Lower lobe of right lung (tissue), 2 donors: ENCODE measurements at regions not wholly inside any gene's neighbourhood (a gene's known extent, or its start where the extent isn't known, plus 50 kb on each side); places are given as distances from the start of the nearest gene placed in this dataset.
"Not testable (repeated sequence)": the region's sequence is repeated elsewhere in the genome, so short reads cannot be mapped to it uniquely, and the experiment has no call there.

Source experiments
- ATAC-seq, 2 donors: fragments of 200-7000 bp; cut with Tn5 transposase; one replicate each; pipeline ENCODE4 v1.9.1; 2020 to 2022; ENCODE audit warnings: mild to moderate bottlenecking in 2 of 2, moderate library complexity in 2 of 2
- DNase-seq: peaks from one replicate; pipeline ENCODE4 v3.0.0-alpha.2; 2020
- H3K27ac ChIP-seq: fragments of 200-600 bp; one replicate; pipeline ENCODE4 v1.8.0; 2022
- H3K27me3 ChIP-seq: fragments of 200-600 bp; one replicate; pipeline ENCODE4 v1.8.0; 2022; ENCODE audit warnings: low read depth
- H3K36me3 ChIP-seq: fragments of 200-600 bp; one replicate; pipeline ENCODE4 v1.8.0; 2022; ENCODE audit warnings: mild to moderate bottlenecking
- H3K4me1 ChIP-seq: fragments of 200-600 bp; one replicate; pipeline ENCODE4 v1.8.0; 2022
- H3K4me3 ChIP-seq: fragments of 200-600 bp; one replicate; pipeline ENCODE4 v1.8.0; 2022; ENCODE audit warnings: mild to moderate bottlenecking
- H3K9me3 ChIP-seq: fragments of 200-600 bp; one replicate; pipeline ENCODE4 v1.8.0; 2022
- CTCF ChIP-seq: fragments of 200-600 bp; IDR thresholded peaks from one replicate; pipeline ENCODE4 v1.8.0; 2022; ENCODE audit warnings: antibody characterized with exemption, mild to moderate bottlenecking
- intact Hi-C: fragments of 100-400 bp; cut with DNase I; formaldehyde crosslinking; loops from one replicate; pipeline ENCODE4 v1.11.0; 2022
- donor health status: DM: no; HTN: yes; CAD: no; lungs with severe emphysema.

- Histone ChIP-seq H3K4me3 (no peak overlapping the region), H3K4me1 (no peaks in the 10 kb centered on the region), H3K27ac (no peak overlapping the region), H3K36me3 (no peaks in the 10 kb centered on the region), H3K27me3 (no peaks in the 10 kb centered on the region), H3K9me3 (no peaks in the 10 kb centered on the region)
- TF ChIP-seq CTCF, result no peak
- intact Hi-C loops, result no loop called here
- DNase-seq (no peak), ATAC-seq (no peak)
These were observed 231.0 kb upstream of the SMIM30 start for GRCh38 chr7:113349339-113349738.

- H3K36me3 ChIP-seq, result no peaks in the 10 kb centered on the region
- peaks cover 10% of the 10 kb centered on the region for H3K9me3 ChIP-seq
- no peak overlapping the region for H3K27ac ChIP-seq
- intact Hi-C loops, result no loop called here
- H3K27me3 ChIP-seq, result no peaks in the 10 kb centered on the region
- H3K4me3 ChIP-seq, result no peak overlapping the region
- ATAC-seq (no peak), DNase-seq (no peak)
- no peaks in the 10 kb centered on the region for H3K4me1 ChIP-seq
- no peak for TF ChIP-seq CTCF
These were observed 221.3 kb upstream of the SMIM30 start for GRCh38 chr7:113339661-113340060.

GRCh38 chr7:113338071-113338696, 219.8 kb upstream of the SMIM30 start:
- no peaks in the 10 kb centered on the region for H3K4me1 ChIP-seq
- H3K27ac ChIP-seq, result no peak overlapping the region
- H3K36me3 ChIP-seq, result no peaks in the 10 kb centered on the region
- no peak for ATAC-seq
- DNase-seq, result no peak
- intact Hi-C loops, result no loop called here
- H3K27me3 ChIP-seq, result no peaks in the 10 kb centered on the region
- peaks cover 10% of the 10 kb centered on the region for H3K9me3 ChIP-seq
- H3K4me3 ChIP-seq, result no peak overlapping the region
- TF ChIP-seq CTCF, result no peak

- H3K27me3 ChIP-seq, H3K27ac ChIP-seq, H3K4me3 ChIP-seq, intact Hi-C loops, ATAC-seq, H3K9me3 ChIP-seq, DNase-seq, H3K36me3 ChIP-seq, H3K4me1 ChIP-seq: not testable (repeated sequence)
These were observed 218.5 kb upstream of the SMIM30 start for GRCh38 chr7:113336838-113337237.

- ATAC-seq (peak in 1 of 2 donors; percentile 32), DNase-seq (no peak)
- H3K27ac ChIP-seq, result no peak overlapping the region
- H3K4me3 ChIP-seq, result no peak overlapping the region
- peaks cover under 1% of the 10 kb centered on the region for H3K9me3 ChIP-seq
- no peaks in the 10 kb centered on the region for H3K4me1 ChIP-seq
- TF ChIP-seq CTCF, result no peak
- H3K27me3 ChIP-seq, result no peaks in the 10 kb centered on the region
- intact Hi-C loops, result no loop called here
- H3K36me3 ChIP-seq, result no peaks in the 10 kb centered on the region
These were observed 213.0 kb upstream of the SMIM30 start for GRCh38 chr7:113331155-113331898.

DNA sequence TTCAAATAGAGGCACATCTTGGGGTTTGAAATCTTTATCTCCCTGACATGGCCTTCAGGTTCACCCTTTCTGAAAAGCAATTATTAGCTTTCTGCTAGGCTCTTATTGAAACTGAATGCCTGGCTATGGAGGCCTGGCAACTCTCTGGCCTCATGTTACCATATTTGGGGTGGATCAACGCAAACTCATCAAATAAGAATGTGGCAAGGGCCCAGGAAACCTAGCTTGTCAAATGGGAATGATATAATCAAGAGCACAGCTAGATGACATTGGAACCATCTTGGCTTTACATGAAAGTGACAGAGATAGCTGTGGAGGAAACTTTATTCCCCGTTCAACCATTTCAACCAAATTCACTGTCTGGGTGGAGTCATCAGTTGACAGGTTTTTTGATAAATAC, 202.8 kb upstream of the SMIM30 start:
- no peak for ATAC-seq
- DNase-seq, result no peak
- intact Hi-C loops, result no loop called here

More for the DNA sequence above, 202.8 kb upstream of the SMIM30 start:
- H3K4me1 ChIP-seq, result no peaks in the 10 kb centered on the region
- no peak for TF ChIP-seq CTCF
- H3K36me3 ChIP-seq, result no peaks in the 10 kb centered on the region
- H3K27me3 ChIP-seq, result no peaks in the 10 kb centered on the region
- no peaks in the 10 kb centered on the region for H3K9me3 ChIP-seq
- no peak overlapping the region for H3K27ac ChIP-seq
- no peak overlapping the region for H3K4me3 ChIP-seq
